ENCODE measurements at regions not wholly inside any gene's neighbourhood (a gene's known extent, or its start where the extent isn't known, plus 50 kb on each side); places are given as distances from the start of the nearest gene placed in this dataset.

DNA sequence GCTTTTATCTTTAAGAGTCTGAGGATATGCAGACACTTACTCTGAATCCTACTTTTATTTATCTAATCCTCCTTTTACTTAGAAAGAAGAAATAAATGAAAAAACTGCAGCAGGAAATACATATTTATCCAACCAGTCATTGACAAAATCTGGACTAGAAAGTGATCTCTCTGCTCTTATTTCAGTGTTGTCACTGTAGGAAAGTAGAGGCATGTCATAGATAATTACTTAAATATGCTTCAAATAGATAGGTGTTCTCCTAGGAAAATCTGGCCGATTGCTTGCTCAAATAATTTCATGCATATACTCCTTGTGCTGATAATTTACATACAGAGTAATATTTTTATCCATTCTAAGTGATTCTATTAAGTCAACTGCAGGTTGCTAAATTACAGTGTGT, 2001.9 kb upstream of the C9orf72 start:
- RAD21 ChIA-PET (ENCODE audit: low non-redundant PET in 1 of 2, low total read pairs in 2 of 2, uncharacterized antibody in 2 of 2, unreplicated experiment in 2 of 2), result no interaction called here
- CTCF ChIA-PET, result no interaction called here
- no peak for ATAC-seq
- no peaks in the 10 kb centered on the region for H3K4me1 ChIP-seq (ENCODE audit: control insufficient read depth in 1 of 2, insufficient read depth in 2 of 2, low read length in 2 of 2)
- no peaks in the 10 kb centered on the region for H4K20me1 ChIP-seq (ENCODE audit: insufficient read depth)
- no TSS peak for BruUV-seq (replicated peaks)
- no peaks in the 10 kb centered on the region for H3K9me2 ChIP-seq (ENCODE audit: insufficient read depth)
- POLR2A ChIA-PET, result no interaction called here
- H3K9ac ChIP-seq (ENCODE audit: low read length), result no peak overlapping the region
- no peaks in the 10 kb centered on the region for H3K36me3 ChIP-seq (ENCODE audit: control insufficient read depth in 1 of 2, insufficient read depth in 2 of 2, low read length in 2 of 2)
- no peak overlapping the region for H3K4me3 ChIP-seq (replicated peaks in 1 of 2; ENCODE audit: low read depth in 1 of 2, low read length in 2 of 2)
- no peak for DNase-seq (ENCODE audit: low read depth, low spot score)
- TF ChIP-seq SP1 (IDR thresholded peaks at IDR 0.05; ENCODE audit: low read depth) (no peak), ZFX (IDR thresholded peaks at IDR 0.05) (no peak), SRF (IDR thresholded peaks at IDR 0.05; ENCODE audit: low read depth) (no peak), EGR1 (IDR thresholded peaks at IDR 0.05; ENCODE audit: low read depth) (no peak), POLR2AphosphoS5 (IDR thresholded peaks at IDR 0.05; ENCODE audit: low read depth, low read length) (no peak), RAD21 (IDR thresholded peaks at IDR 0.05; ENCODE audit: low read depth) (no peak), JUND (IDR thresholded peaks at IDR 0.05) (no peak), POLR2A (IDR thresholded peaks at IDR 0.05; ENCODE audit: borderline replicate concordance, extremely low read depth, insufficient read depth, insufficient read length) (no peak), EZH2 (IDR thresholded peaks at IDR 0.05) (no peak)
- TF ChIP-seq, protein P1, sequence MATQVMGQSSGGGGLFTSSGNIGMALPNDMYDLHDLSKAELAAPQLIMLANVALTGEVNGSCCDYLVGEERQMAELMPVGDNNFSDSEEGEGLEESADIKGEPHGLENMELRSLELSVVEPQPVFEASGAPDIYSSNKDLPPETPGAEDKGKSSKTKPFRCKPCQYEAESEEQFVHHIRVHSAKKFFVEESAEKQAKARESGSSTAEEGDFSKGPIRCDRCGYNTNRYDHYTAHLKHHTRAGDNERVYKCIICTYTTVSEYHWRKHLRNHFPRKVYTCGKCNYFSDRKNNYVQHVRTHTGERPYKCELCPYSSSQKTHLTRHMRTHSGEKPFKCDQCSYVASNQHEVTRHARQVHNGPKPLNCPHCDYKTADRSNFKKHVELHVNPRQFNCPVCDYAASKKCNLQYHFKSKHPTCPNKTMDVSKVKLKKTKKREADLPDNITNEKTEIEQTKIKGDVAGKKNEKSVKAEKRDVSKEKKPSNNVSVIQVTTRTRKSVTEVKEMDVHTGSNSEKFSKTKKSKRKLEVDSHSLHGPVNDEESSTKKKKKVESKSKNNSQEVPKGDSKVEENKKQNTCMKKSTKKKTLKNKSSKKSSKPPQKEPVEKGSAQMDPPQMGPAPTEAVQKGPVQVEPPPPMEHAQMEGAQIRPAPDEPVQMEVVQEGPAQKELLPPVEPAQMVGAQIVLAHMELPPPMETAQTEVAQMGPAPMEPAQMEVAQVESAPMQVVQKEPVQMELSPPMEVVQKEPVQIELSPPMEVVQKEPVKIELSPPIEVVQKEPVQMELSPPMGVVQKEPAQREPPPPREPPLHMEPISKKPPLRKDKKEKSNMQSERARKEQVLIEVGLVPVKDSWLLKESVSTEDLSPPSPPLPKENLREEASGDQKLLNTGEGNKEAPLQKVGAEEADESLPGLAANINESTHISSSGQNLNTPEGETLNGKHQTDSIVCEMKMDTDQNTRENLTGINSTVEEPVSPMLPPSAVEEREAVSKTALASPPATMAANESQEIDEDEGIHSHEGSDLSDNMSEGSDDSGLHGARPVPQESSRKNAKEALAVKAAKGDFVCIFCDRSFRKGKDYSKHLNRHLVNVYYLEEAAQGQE (IDR thresholded peaks at IDR 0.05; ENCODE audit: low read depth), result no peak
- TF ChIP-seq, protein P2, sequence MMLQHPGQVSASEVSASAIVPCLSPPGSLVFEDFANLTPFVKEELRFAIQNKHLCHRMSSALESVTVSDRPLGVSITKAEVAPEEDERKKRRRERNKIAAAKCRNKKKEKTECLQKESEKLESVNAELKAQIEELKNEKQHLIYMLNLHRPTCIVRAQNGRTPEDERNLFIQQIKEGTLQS (IDR thresholded peaks at IDR 0.05), result no peak
- TF ChIP-seq, protein P3, sequence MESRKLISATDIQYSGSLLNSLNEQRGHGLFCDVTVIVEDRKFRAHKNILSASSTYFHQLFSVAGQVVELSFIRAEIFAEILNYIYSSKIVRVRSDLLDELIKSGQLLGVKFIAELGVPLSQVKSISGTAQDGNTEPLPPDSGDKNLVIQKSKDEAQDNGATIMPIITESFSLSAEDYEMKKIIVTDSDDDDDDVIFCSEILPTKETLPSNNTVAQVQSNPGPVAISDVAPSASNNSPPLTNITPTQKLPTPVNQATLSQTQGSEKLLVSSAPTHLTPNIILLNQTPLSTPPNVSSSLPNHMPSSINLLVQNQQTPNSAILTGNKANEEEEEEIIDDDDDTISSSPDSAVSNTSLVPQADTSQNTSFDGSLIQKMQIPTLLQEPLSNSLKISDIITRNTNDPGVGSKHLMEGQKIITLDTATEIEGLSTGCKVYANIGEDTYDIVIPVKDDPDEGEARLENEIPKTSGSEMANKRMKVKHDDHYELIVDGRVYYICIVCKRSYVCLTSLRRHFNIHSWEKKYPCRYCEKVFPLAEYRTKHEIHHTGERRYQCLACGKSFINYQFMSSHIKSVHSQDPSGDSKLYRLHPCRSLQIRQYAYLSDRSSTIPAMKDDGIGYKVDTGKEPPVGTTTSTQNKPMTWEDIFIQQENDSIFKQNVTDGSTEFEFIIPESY (IDR thresholded peaks at IDR 0.05; ENCODE audit: extremely low read depth, insufficient replicate concordance, low read length), result no peak
- TF ChIP-seq, protein P4, sequence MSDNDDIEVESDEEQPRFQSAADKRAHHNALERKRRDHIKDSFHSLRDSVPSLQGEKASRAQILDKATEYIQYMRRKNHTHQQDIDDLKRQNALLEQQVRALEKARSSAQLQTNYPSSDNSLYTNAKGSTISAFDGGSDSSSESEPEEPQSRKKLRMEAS (IDR thresholded peaks at IDR 0.05), result no peak
- H3K4me2 ChIP-seq (ENCODE audit: low read length), result no peak overlapping the region
- H3K9me3 ChIP-seq (ENCODE audit: control insufficient read depth in 1 of 2, insufficient read depth in 1 of 2, low read depth in 1 of 2, low read length in 2 of 2), result no peaks in the 10 kb centered on the region
- no peaks in the 10 kb centered on the region for H3K27me3 ChIP-seq (ENCODE audit: insufficient read depth, low read length)
- H2AFZ ChIP-seq (ENCODE audit: low read depth, low read length, poor library complexity, severe bottlenecking), result no peak overlapping the region
- H3K79me2 ChIP-seq (ENCODE audit: insufficient read depth, low read length), result no peaks in the 10 kb centered on the region
- no peak overlapping the region for H3K27ac ChIP-seq (ENCODE audit: low read depth, low read length)
- intact Hi-C loops (cut with micrococcal nuclease), result no loop called here
